Fibroblast of lung (primary cell): ENCODE measurements at regions not wholly inside any gene's neighbourhood (a gene's known extent, or its start where the extent isn't known, plus 50 kb on each side); places are given as distances from the start of the nearest gene placed in this dataset.

Experiments
- DNase-seq, 2 donors: peaks; one replicate each; pipeline versions ENCODE4 v3.0.0 to v3.0.0-alpha.2; 2010; ENCODE audit warnings: low read depth in 2 of 2
- H2AFZ ChIP-seq: 2 replicates; pipeline ENCODE4 v1.5.1; 2012; ENCODE audit warnings: low read length, control low read depth, inconsistent platforms
- H3K27ac ChIP-seq: 2 replicates; pipeline ENCODE4 v1.5.1; 2011; ENCODE audit warnings: low read length, control low read depth; ENCODE audit not compliant: insufficient read depth
- H3K27me3 ChIP-seq: 2 replicates; pipeline ENCODE4 v1.5.1; 2011; ENCODE audit warnings: mild to moderate bottlenecking, low read length; ENCODE audit not compliant: control insufficient read depth, insufficient read depth
- H3K36me3 ChIP-seq: 2 replicates; pipeline ENCODE4 v1.5.1; 2011; ENCODE audit warnings: low read length; ENCODE audit not compliant: control insufficient read depth, insufficient read depth
- H3K4me1 ChIP-seq: 2 replicates; pipeline ENCODE4 v1.5.1; 2011; ENCODE audit warnings: low read length; ENCODE audit not compliant: control insufficient read depth, insufficient read depth; ENCODE audit errors: extremely low read depth
- H3K4me2 ChIP-seq: 2 replicates; pipeline ENCODE4 v1.5.1; 2011; ENCODE audit warnings: low read length, control low read depth; ENCODE audit not compliant: insufficient read depth; ENCODE audit errors: extremely low read depth
- H3K4me3 ChIP-seq, 4 experiments: fragments of 200-600 bp in 1 of 4; sonication (generic) in 1 of 4; replicated peaks in 1 of 4; 2 replicates each; pipeline ENCODE4 v1.5.1; 2011 to 2016; ENCODE audit warnings: low read length in 4 of 4, low read depth in 3 of 4, mild to moderate bottlenecking in 3 of 4, control low read depth in 2 of 4, inconsistent platforms in 1 of 4, mixed read lengths in 1 of 4; ENCODE audit not compliant: insufficient read depth in 1 of 4; ENCODE audit errors: control extremely low read depth in 1 of 4
- H3K79me2 ChIP-seq: 2 replicates; pipeline ENCODE4 v1.5.1; 2012; ENCODE audit warnings: mild to moderate bottlenecking, low read length, inconsistent platforms; ENCODE audit not compliant: control insufficient read depth, insufficient read depth
- H3K9ac ChIP-seq: 2 replicates; pipeline ENCODE4 v1.5.1; 2011; ENCODE audit warnings: mild to moderate bottlenecking, low read length, control low read depth; ENCODE audit not compliant: insufficient read depth
- H3K9me3 ChIP-seq: 2 replicates; pipeline ENCODE4 v1.5.1; 2012; ENCODE audit warnings: low read depth, low read length; ENCODE audit not compliant: control insufficient read depth, insufficient read depth
- H4K20me1 ChIP-seq: 2 replicates; pipeline ENCODE4 v1.5.1; 2011; ENCODE audit warnings: low read length; ENCODE audit not compliant: control insufficient read depth, insufficient read depth; ENCODE audit errors: extremely low read depth
- EZH2 ChIP-seq: IDR thresholded peaks from 2 replicates; pipeline ENCODE4 v1.5.1; 2012; ENCODE audit warnings: low read length, control low read depth, mild to moderate bottlenecking; ENCODE audit errors: missing control alignments
- TF ChIP-seq, protein P1 (sequence below), 2 donors: IDR thresholded peaks in 1 of 2; conservative IDR thresholded peaks in 1 of 2; 1 replicate in 1 of 2; 2 replicates in 1 of 2; pipeline ENCODE4 v1.5.1; 2011 to 2012; ENCODE audit warnings: low read length in 2 of 2, control low read depth in 1 of 2, inconsistent platforms in 1 of 2, low read depth in 1 of 2, mild to moderate bottlenecking in 1 of 2

- Histone ChIP-seq H3K4me3 (no peak overlapping the region), H3K4me1 (no peaks in the 10 kb centered on the region), H3K36me3 (no peaks in the 10 kb centered on the region), H3K9ac (no peak overlapping the region), H3K27ac (no peak overlapping the region), H3K9me3 (no peaks in the 10 kb centered on the region), H4K20me1 (no peaks in the 10 kb centered on the region), H3K79me2 (no peaks in the 10 kb centered on the region), H3K27me3 (no peaks in the 10 kb centered on the region), H3K4me2 (no peak overlapping the region), H2AFZ (no peak overlapping the region)
- DNase-seq: no peak
- TF ChIP-seq, protein P1, sequence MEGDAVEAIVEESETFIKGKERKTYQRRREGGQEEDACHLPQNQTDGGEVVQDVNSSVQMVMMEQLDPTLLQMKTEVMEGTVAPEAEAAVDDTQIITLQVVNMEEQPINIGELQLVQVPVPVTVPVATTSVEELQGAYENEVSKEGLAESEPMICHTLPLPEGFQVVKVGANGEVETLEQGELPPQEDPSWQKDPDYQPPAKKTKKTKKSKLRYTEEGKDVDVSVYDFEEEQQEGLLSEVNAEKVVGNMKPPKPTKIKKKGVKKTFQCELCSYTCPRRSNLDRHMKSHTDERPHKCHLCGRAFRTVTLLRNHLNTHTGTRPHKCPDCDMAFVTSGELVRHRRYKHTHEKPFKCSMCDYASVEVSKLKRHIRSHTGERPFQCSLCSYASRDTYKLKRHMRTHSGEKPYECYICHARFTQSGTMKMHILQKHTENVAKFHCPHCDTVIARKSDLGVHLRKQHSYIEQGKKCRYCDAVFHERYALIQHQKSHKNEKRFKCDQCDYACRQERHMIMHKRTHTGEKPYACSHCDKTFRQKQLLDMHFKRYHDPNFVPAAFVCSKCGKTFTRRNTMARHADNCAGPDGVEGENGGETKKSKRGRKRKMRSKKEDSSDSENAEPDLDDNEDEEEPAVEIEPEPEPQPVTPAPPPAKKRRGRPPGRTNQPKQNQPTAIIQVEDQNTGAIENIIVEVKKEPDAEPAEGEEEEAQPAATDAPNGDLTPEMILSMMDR (conservative IDR thresholded peaks at IDR 0.05 in 1 of 2, IDR thresholded peaks at IDR 0.05 in 1 of 2; ENCODE audit: low read depth in 1 of 2, low read length in 2 of 2): no peak
- no peak for TF ChIP-seq EZH2
These were observed 79.2 kb downstream of the LINC00237 start for GRCh38 chr20:21026951-21027350.

DNA sequence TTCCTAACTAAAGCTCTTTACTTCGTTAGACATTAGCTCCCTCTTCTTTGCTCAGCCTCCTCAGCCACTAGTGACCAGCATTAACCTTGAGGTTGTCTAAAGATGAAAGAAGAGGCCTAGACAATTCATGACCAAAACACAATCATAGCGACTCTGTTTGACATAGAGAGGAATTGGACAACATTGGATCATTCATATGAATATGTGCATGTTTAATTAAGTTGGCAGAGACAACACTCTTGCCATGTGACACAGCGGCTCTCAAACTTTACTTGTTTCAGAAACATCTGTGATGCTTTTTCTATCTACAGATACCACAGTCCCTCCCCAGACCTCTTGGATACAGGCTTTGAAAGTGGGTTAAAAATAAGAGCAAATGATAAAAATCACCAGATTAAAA lies 81.7 kb downstream of the LINC00237 start:
- DNase-seq: no peak
- Histone ChIP-seq H2AFZ (no peak overlapping the region), H3K9ac (no peak overlapping the region), H3K4me3 (no peak overlapping the region), H3K9me3 (no peaks in the 10 kb centered on the region), H3K27me3 (no peaks in the 10 kb centered on the region), H3K4me2 (no peak overlapping the region), H3K79me2 (no peaks in the 10 kb centered on the region), H3K27ac (no peak overlapping the region), H3K4me1 (no peaks in the 10 kb centered on the region), H3K36me3 (no peaks in the 10 kb centered on the region), H4K20me1 (no peaks in the 10 kb centered on the region)
- TF ChIP-seq, protein P1 (conservative IDR thresholded peaks at IDR 0.05 in 1 of 2, IDR thresholded peaks at IDR 0.05 in 1 of 2; ENCODE audit: low read depth in 1 of 2, low read length in 2 of 2): no peak
- TF ChIP-seq EZH2: no peak

DNA sequence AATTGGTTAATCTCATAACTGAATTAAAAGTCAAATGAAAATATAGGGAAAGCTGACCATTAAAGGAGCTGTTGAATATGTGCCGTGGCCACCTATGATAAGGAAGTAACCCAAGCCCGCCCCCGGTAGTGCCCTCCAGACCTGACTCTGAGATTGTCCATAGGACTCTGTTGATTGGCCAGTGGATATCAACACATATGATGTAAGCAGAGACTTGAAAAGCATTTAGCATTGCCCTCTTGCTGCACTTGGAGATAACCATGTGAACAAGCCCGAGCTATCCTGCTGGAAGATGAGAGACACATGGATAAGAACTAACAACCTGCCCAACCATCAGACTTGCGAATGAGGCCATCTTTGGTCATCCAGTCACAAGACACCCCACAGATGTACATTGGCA lies 83.2 kb downstream of the LINC00237 start:
- H3K4me3 ChIP-seq: no peak overlapping the region
- TF ChIP-seq EZH2: no peak
- TF ChIP-seq, protein P1 (conservative IDR thresholded peaks at IDR 0.05 in 1 of 2, IDR thresholded peaks at IDR 0.05 in 1 of 2; ENCODE audit: low read depth in 1 of 2, low read length in 2 of 2): no peak

More for the DNA sequence above, 83.2 kb downstream of the LINC00237 start:
- no peak overlapping the region for H2AFZ ChIP-seq
- DNase-seq: no peak
- no peaks in the 10 kb centered on the region for H3K36me3 ChIP-seq
- H4K20me1 ChIP-seq: no peaks in the 10 kb centered on the region
- H3K4me2 ChIP-seq: no peak overlapping the region
- no peaks in the 10 kb centered on the region for H3K9me3 ChIP-seq
- H3K9ac ChIP-seq: no peak overlapping the region
- H3K4me1 ChIP-seq: no peaks in the 10 kb centered on the region
- H3K27me3 ChIP-seq: no peaks in the 10 kb centered on the region
- H3K27ac ChIP-seq: no peak overlapping the region
- no peaks in the 10 kb centered on the region for H3K79me2 ChIP-seq
